Prostate gland (tissue), 2 donors: ENCODE measurements at regions not wholly inside any gene's neighbourhood (a gene's known extent, or its start where the extent isn't known, plus 50 kb on each side); places are given as distances from the start of the nearest gene placed in this dataset.
"Not testable (repeated sequence)": the region's sequence is repeated elsewhere in the genome, so short reads cannot be mapped to it uniquely, and the experiment has no call there.

ENCODE experiments used
- DNase-seq: peaks from one replicate; pipeline ENCODE4 v3.0.0-alpha.2; 2019; ENCODE audit warnings: low spot score
- H3K27ac ChIP-seq, 2 donors: fragments of 200-600 bp; sonication (generic); 2 replicates each; pipeline ENCODE4 v1.5.1; 2017 to 2019
- H3K27me3 ChIP-seq: fragments of 200-600 bp; sonication (generic); replicated peaks from 2 replicates; pipeline ENCODE4 v1.5.1; 2019; ENCODE audit not compliant: insufficient read depth
- H3K36me3 ChIP-seq, 2 donors: fragments of 200-600 bp; sonication (generic); 1 replicate in 1 of 2; 2 replicates in 1 of 2; pipeline versions ENCODE4 v1.5.1 to v1.8.1; 2017 to 2019
- H3K4me1 ChIP-seq: fragments of 200-600 bp; sonication (generic); replicated peaks from 2 replicates; pipeline ENCODE4 v1.5.1; 2019
- H3K4me3 ChIP-seq, 2 donors: fragments of 200-600 bp; sonication (generic); 2 replicates each; pipeline ENCODE4 v1.5.1; 2017 to 2019
- H3K9me3 ChIP-seq: fragments of 200-600 bp; sonication (generic); 2 replicates; pipeline ENCODE4 v1.5.1; 2017
- CTCF ChIP-seq, 4 experiments: fragments of 200-600 bp in 2 of 4; fragments of 450-650 bp in 2 of 4; sonication (generic) in 2 of 4; IDR thresholded peaks; 1 replicate in 3 of 4; 2 replicates in 1 of 4; pipeline ENCODE4 v1.5.1; 2016 to 2019; ENCODE audit warnings: antibody characterized with exemption in 4 of 4, mild to moderate bottlenecking in 2 of 4, moderate library complexity in 2 of 4
- POLR2A ChIP-seq: fragments of 450-650 bp; IDR thresholded peaks from one replicate; pipeline ENCODE4 v1.6.1; 2016; ENCODE audit warnings: antibody characterized with exemption, mild to moderate bottlenecking
- POLR2AphosphoS5 ChIP-seq: sonication (generic); formaldehyde crosslinking; IDR thresholded peaks from one replicate; pipeline ENCODE4 v1.6.1; 2017; ENCODE audit warnings: antibody characterized with exemption
- WGBS: methylation state at CpG from one replicate; pipeline ENCODE4 v1.1.5; 2018; 5-methylcytosine and 5-hydroxymethylcytosine counted together
- intact Hi-C: fragments of 100-400 bp; cut with DNase I; formaldehyde crosslinking; loops from one replicate; pipeline ENCODE4 v1.14.2; 2022

- WGBS, result 87% methylated on average over 8 of the region's 8 CpGs
- intact Hi-C loops, result no loop called here
Observed at GRCh38 chr7:145817687-145818086, 298.9 kb upstream of the CNTNAP2 start.

GRCh38 chr7:145812218-145812617, 304.4 kb upstream of the CNTNAP2 start:
- H3K4me3 ChIP-seq, result no peak overlapping the region

More at GRCh38 chr7:145817687-145818086, 298.9 kb upstream of the CNTNAP2 start:
- DNase-seq, result no peak
- Histone ChIP-seq H3K4me3 (no peak overlapping the region), H3K27ac (no peak overlapping the region), H3K27me3 (no peaks in the 10 kb centered on the region), H3K36me3 (no peaks in the 10 kb centered on the region), H3K9me3 (no peaks in the 10 kb centered on the region), H3K4me1 (no peaks in the 10 kb centered on the region)
- TF ChIP-seq POLR2A (no peak), POLR2AphosphoS5 (no peak), CTCF (IDR thresholded peaks at IDR 0.05) (no peak)

DNA sequence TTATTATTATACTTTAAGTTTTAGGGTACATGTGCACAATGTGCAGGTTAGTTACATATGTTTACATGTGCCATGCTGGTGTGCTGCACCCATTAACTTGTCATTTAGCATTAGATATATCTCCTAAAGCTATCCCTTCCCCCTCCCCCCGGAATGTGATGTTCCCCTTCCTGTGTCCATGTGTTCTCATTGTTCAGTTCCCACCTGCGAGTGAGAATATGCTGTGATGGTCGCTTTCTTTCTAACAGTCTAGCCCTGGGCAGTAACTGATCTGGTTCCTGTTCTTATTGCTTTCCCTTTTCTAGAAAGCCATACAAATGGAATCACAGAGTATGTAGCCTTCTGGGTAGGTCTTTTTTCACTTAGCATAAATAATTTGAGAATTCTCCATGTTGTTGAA, 311.1 kb upstream of the CNTNAP2 start:
- H3K36me3 ChIP-seq, intact Hi-C loops, DNase-seq, H3K4me3 ChIP-seq, H3K27me3 ChIP-seq, H3K4me1 ChIP-seq, H3K9me3 ChIP-seq, H3K27ac ChIP-seq: not testable (repeated sequence)
- WGBS, result 73% methylated on average over 3 of the region's 3 CpGs

More at GRCh38 chr7:145812218-145812617, 304.4 kb upstream of the CNTNAP2 start:
- Histone ChIP-seq H3K4me1 (no peaks in the 10 kb centered on the region), H3K27me3 (no peaks in the 10 kb centered on the region), H3K27ac (no peak overlapping the region), H3K36me3 (no peaks in the 10 kb centered on the region), H3K9me3 (no peaks in the 10 kb centered on the region)
- TF ChIP-seq CTCF (IDR thresholded peaks at IDR 0.05) (no peak), POLR2A (no peak), POLR2AphosphoS5 (no peak)
- no peak for DNase-seq
- intact Hi-C loops, result no loop called here

- Histone ChIP-seq H3K4me3 (no peak overlapping the region), H3K4me1 (no peaks in the 10 kb centered on the region), H3K27me3 (no peaks in the 10 kb centered on the region), H3K36me3 (no peaks in the 10 kb centered on the region), H3K27ac (no peak overlapping the region), H3K9me3 (no peaks in the 10 kb centered on the region)
- WGBS, result 56% methylated on average over 2 of the region's 2 CpGs
- TF ChIP-seq POLR2A (no peak), POLR2AphosphoS5 (no peak), CTCF (IDR thresholded peaks at IDR 0.05) (no peak)
- no peak for DNase-seq
- intact Hi-C loops, result no loop called here
Observed at GRCh38 chr7:145797507-145797906, 319.1 kb upstream of the CNTNAP2 start.

GRCh38 chr7:145795132-145795531, 321.5 kb upstream of the CNTNAP2 start:
- TF ChIP-seq POLR2AphosphoS5 (no peak), POLR2A (no peak), CTCF (IDR thresholded peaks at IDR 0.05) (no peak)
- Histone ChIP-seq H3K4me3 (no peak overlapping the region), H3K27me3 (no peaks in the 10 kb centered on the region), H3K4me1 (no peaks in the 10 kb centered on the region), H3K9me3 (no peaks in the 10 kb centered on the region), H3K36me3 (no peaks in the 10 kb centered on the region), H3K27ac (no peak overlapping the region)
- no peak for DNase-seq
- intact Hi-C loops, result no loop called here
